ENCODE measurements at regions not wholly inside any gene's neighbourhood (a gene's known extent, or its start where the extent isn't known, plus 50 kb on each side); places are given as distances from the start of the nearest gene placed in this dataset.

- TF ChIP-seq CTCF (IDR thresholded peaks at IDR 0.05; ENCODE audit: insufficient read depth, low read length): no peak
- DNase-seq (ENCODE audit: low read depth): no peak
- H3K4me3 ChIP-seq (ENCODE audit: low read depth, low read length): no peak overlapping the region
These were observed 1114.4 kb upstream of the B3GALT2 start for GRCh38 chr1:194300776-194301175.

- no peak overlapping the region for H3K4me3 ChIP-seq (ENCODE audit: low read depth, low read length)
- TF ChIP-seq CTCF (IDR thresholded peaks at IDR 0.05; ENCODE audit: insufficient read depth, low read length): no peak
These were observed 1113.9 kb upstream of the B3GALT2 start for GRCh38 chr1:194300340-194300739.

GRCh38 chr1:194298007-194298598, 1111.7 kb upstream of the B3GALT2 start:
- TF ChIP-seq CTCF (IDR thresholded peaks at IDR 0.05; ENCODE audit: insufficient read depth, low read length): no peak
- DNase-seq (ENCODE audit: low read depth): no peak
- no peak overlapping the region for H3K4me3 ChIP-seq (ENCODE audit: low read depth, low read length)

More at GRCh38 chr1:194300340-194300739, 1113.9 kb upstream of the B3GALT2 start:
- DNase-seq (ENCODE audit: low read depth): no peak

- DNase-seq (ENCODE audit: low read depth): no peak
- TF ChIP-seq CTCF (IDR thresholded peaks at IDR 0.05; ENCODE audit: insufficient read depth, low read length): no peak
- no peak overlapping the region for H3K4me3 ChIP-seq (ENCODE audit: low read depth, low read length)
These were observed 1110.7 kb upstream of the B3GALT2 start for GRCh38 chr1:194297094-194297493.

GRCh38 chr1:194296201-194296600, 1109.8 kb upstream of the B3GALT2 start:
- no peak for TF ChIP-seq CTCF (IDR thresholded peaks at IDR 0.05; ENCODE audit: insufficient read depth, low read length)
- DNase-seq (ENCODE audit: low read depth): no peak
- H3K4me3 ChIP-seq (ENCODE audit: low read depth, low read length): no peak overlapping the region

- no peak for TF ChIP-seq CTCF (IDR thresholded peaks at IDR 0.05; ENCODE audit: insufficient read depth, low read length)
- no peak for DNase-seq (ENCODE audit: low read depth)
- H3K4me3 ChIP-seq (ENCODE audit: low read depth, low read length): no peak overlapping the region
These were observed 1109.3 kb upstream of the B3GALT2 start for GRCh38 chr1:194295685-194296084.

GRCh38 chr1:194293851-194294405, 1107.5 kb upstream of the B3GALT2 start:
- no peak overlapping the region for H3K4me3 ChIP-seq (ENCODE audit: low read depth, low read length)
- no peak for TF ChIP-seq CTCF (IDR thresholded peaks at IDR 0.05; ENCODE audit: insufficient read depth, low read length)
- DNase-seq (ENCODE audit: low read depth): no peak
